NCI-H1436 treated with DMSO at 0.1 percent for 48 hours (cell line): ENCODE measurements at regions not wholly inside any gene's neighbourhood (a gene's known extent, or its start where the extent isn't known, plus 50 kb on each side); places are given as distances from the start of the nearest gene placed in this dataset.

Experiments
- DNase-seq: peaks from one replicate; lab custom pipeline; 2025; lab: John Stamatoyannopoulos, UW

GRCh38 chr13:44022196-44022595 is 142.5 kb downstream of the LACC1 start:
- DNase-seq, result no peak

GRCh38 chr13:44024167-44024845 is 144.6 kb downstream of the LACC1 start:
- no peak for DNase-seq

- DNase-seq, result no peak
Observed at GRCh38 chr13:44024846-44025195, 145.1 kb downstream of the LACC1 start.

GRCh38 chr13:44026194-44026593 is 146.5 kb downstream of the LACC1 start:
- DNase-seq, result no peak

- no peak for DNase-seq
Observed at GRCh38 chr13:44028734-44029133, 149.0 kb downstream of the LACC1 start.

- no peak for DNase-seq
Observed at GRCh38 chr13:44030615-44031014, 150.9 kb downstream of the LACC1 start.

GRCh38 chr13:44031555-44031954 is 151.9 kb downstream of the LACC1 start:
- DNase-seq, result no peak

GRCh38 chr13:44032802-44033201 is 153.1 kb downstream of the LACC1 start:
- DNase-seq, result no peak

- no peak for DNase-seq
Observed at GRCh38 chr13:44035400-44035799, 155.7 kb downstream of the LACC1 start.

GRCh38 chr13:44040070-44040817 is 160.5 kb downstream of the LACC1 start:
- DNase-seq, result no peak

- DNase-seq, result no peak
Observed at GRCh38 chr13:44040818-44041100, 161.1 kb downstream of the LACC1 start.

GRCh38 chr13:44044547-44045179 is 165.0 kb downstream of the LACC1 start:
- no peak for DNase-seq

- DNase-seq, result no peak
Observed at GRCh38 chr13:44045180-44045562, 165.5 kb downstream of the LACC1 start.

- DNase-seq, result no peak
Observed at GRCh38 chr13:44046428-44046827, 166.7 kb downstream of the LACC1 start.

- DNase-seq, result no peak
Observed at GRCh38 chr13:44048326-44048725, 168.6 kb downstream of the LACC1 start.

- DNase-seq, result no peak
Observed at GRCh38 chr13:44049081-44049945, 169.6 kb downstream of the LACC1 start.

GRCh38 chr13:44050450-44051063 is 170.9 kb downstream of the LACC1 start:
- no peak for DNase-seq

GRCh38 chr13:44051405-44051804 is 171.7 kb downstream of the LACC1 start:
- no peak for DNase-seq

GRCh38 chr13:44051918-44052675 is 172.4 kb downstream of the LACC1 start:
- DNase-seq, result no peak

GRCh38 chr13:44052780-44053184 is 173.1 kb downstream of the LACC1 start:
- no peak for DNase-seq

GRCh38 chr13:44053208-44053607 is 173.5 kb downstream of the LACC1 start:
- DNase-seq, result no peak
